WTC11 (cell line): ENCODE measurements at regions not wholly inside any gene's neighbourhood (a gene's known extent, or its start where the extent isn't known, plus 50 kb on each side); places are given as distances from the start of the nearest gene placed in this dataset.

Source experiments
- ATAC-seq: fragments of 200-7000 bp; cut with Tn5 transposase; 2 replicates; pipeline ENCODE4 v1.10.0; 2021; ENCODE audit warnings: mild to moderate bottlenecking, moderate library complexity
- CTCF ChIA-PET: fragments of 300-600 bp; sonication (Branson Sonifier 250); formaldehyde crosslinking; loops from one replicate; lab custom pipeline; 2021; ENCODE audit warnings: antibody characterized with exemption; lab: Charles Lee
- POLR2A ChIA-PET: fragments of 350-600 bp; sonication (Branson Sonifier 250); formaldehyde crosslinking; loops from one replicate; lab custom pipeline; 2021; ENCODE audit warnings: antibody characterized with exemption; lab: Charles Lee
- DNase-seq: peaks from one replicate; pipeline ENCODE4 v3.0.0; 2021; ENCODE audit warnings: low spot score
- H3K27ac Mint-ChIP-seq: 2 replicates; pipeline ENCODE4 v1.8.0; 2021; ENCODE audit warnings: mixed read lengths
- H3K27me3 Mint-ChIP-seq: 2 replicates; pipeline ENCODE4 v1.8.0; 2021; ENCODE audit warnings: low read depth, mild to moderate bottlenecking, moderate library complexity, mixed read lengths
- H3K36me3 Mint-ChIP-seq: 2 replicates; pipeline ENCODE4 v1.8.0; 2021; ENCODE audit warnings: mixed read lengths
- H3K4me1 Mint-ChIP-seq: 2 replicates; pipeline ENCODE4 v1.8.0; 2022; ENCODE audit warnings: mixed read lengths
- H3K4me3 Mint-ChIP-seq: 2 replicates; pipeline ENCODE4 v1.8.0; 2021; ENCODE audit warnings: mild to moderate bottlenecking, moderate library complexity, mixed read lengths
- H3K9me3 Mint-ChIP-seq: 2 replicates; pipeline ENCODE4 v1.8.0; 2021; ENCODE audit warnings: mixed read lengths
- ERG ChIP-seq: fragments of 250-450 bp; sonication (Bioruptor Pico); IDR thresholded peaks from 2 replicates; pipeline ENCODE4 v1.8.0; 2021; ENCODE audit warnings: mild to moderate bottlenecking
- ESRRA ChIP-seq: sonication (generic); formaldehyde crosslinking; IDR thresholded peaks from 2 replicates; pipeline ENCODE4 v1.8.1; 2022; ENCODE audit warnings: mild to moderate bottlenecking, missing genetic modification reagents, borderline replicate concordance
- ETV6 ChIP-seq: sonication (generic); formaldehyde crosslinking; IDR thresholded peaks from 2 replicates; pipeline ENCODE4 v1.8.1; 2022; ENCODE audit warnings: mild to moderate bottlenecking, missing genetic modification reagents
- FOXP4 ChIP-seq: sonication (generic); formaldehyde crosslinking; IDR thresholded peaks from 2 replicates; pipeline ENCODE4 v1.8.0; 2022; ENCODE audit warnings: mild to moderate bottlenecking, missing genetic modification reagents
- GRHL2 ChIP-seq: fragments of 250-450 bp; sonication (Bioruptor Pico); IDR thresholded peaks from 2 replicates; pipeline ENCODE4 v1.8.0; 2022; ENCODE audit warnings: mild to moderate bottlenecking, moderate library complexity; ENCODE audit not compliant: insufficient replicate concordance, severe bottlenecking
- GTF2I ChIP-seq: fragments of 250-450 bp; sonication (Bioruptor Pico); conservative IDR thresholded peaks from 2 replicates; pipeline ENCODE4 v1.4.0; 2021; ENCODE audit warnings: mild to moderate bottlenecking
- IRF2 ChIP-seq: sonication (generic); formaldehyde crosslinking; IDR thresholded peaks from 2 replicates; pipeline ENCODE4 v1.8.0; 2022; ENCODE audit warnings: low read depth, missing genetic modification reagents, borderline replicate concordance
- NFYB ChIP-seq: sonication (generic); formaldehyde crosslinking; conservative IDR thresholded peaks from 2 replicates; pipeline ENCODE4 v1.8.0; 2022; ENCODE audit warnings: low read depth, missing genetic modification reagents
- RELA ChIP-seq: sonication (generic); formaldehyde crosslinking; IDR thresholded peaks from 2 replicates; pipeline ENCODE4 v1.8.1; 2022; ENCODE audit warnings: missing genetic modification reagents, mild to moderate bottlenecking, borderline replicate concordance
- STAT6 ChIP-seq: sonication (generic); formaldehyde crosslinking; conservative IDR thresholded peaks from 2 replicates; pipeline ENCODE4 v1.8.1; 2023; ENCODE audit warnings: mild to moderate bottlenecking, low read depth, missing genetic modification reagents, moderate library complexity
- ZNF121 ChIP-seq: sonication (generic); formaldehyde crosslinking; IDR thresholded peaks from 2 replicates; pipeline ENCODE4 v1.8.0; 2023; ENCODE audit warnings: missing genetic modification reagents
- ZNF532 ChIP-seq: fragments of 250-450 bp; sonication (Bioruptor Pico); IDR thresholded peaks from 2 replicates; pipeline ENCODE4 v1.9.0; 2021; ENCODE audit warnings: mild to moderate bottlenecking, borderline replicate concordance
- ZSCAN18 ChIP-seq: fragments of 250-450 bp; sonication (Bioruptor Pico); IDR thresholded peaks from 2 replicates; pipeline ENCODE4 v2.1.2; 2022; ENCODE audit warnings: mild to moderate bottlenecking, moderate library complexity
- TF ChIP-seq, protein P1 (sequence below): fragments of 250-450 bp; sonication (Bioruptor Pico); conservative IDR thresholded peaks from 2 replicates; pipeline ENCODE4 v1.9.0; 2021; ENCODE audit warnings: mild to moderate bottlenecking
- TF ChIP-seq, protein P2 (sequence below): sonication (generic); formaldehyde crosslinking; IDR thresholded peaks from 2 replicates; pipeline ENCODE4 v1.8.1; 2022; ENCODE audit warnings: low read depth, mild to moderate bottlenecking, moderate library complexity, missing genetic modification reagents, borderline replicate concordance
- TF ChIP-seq, protein P3 (sequence below): sonication (generic); formaldehyde crosslinking; IDR thresholded peaks from 2 replicates; pipeline ENCODE4 v1.8.1; 2023; ENCODE audit warnings: mild to moderate bottlenecking, missing genetic modification reagents, moderate library complexity

GRCh38 chr4:187687697-187688096 is 307.9 kb upstream of the ZFP42 start:
- DNase-seq (no peak), ATAC-seq (no peak)
- no peaks in the 10 kb centered on the region for H3K9me3 Mint-ChIP-seq
- ChIA-PET POLR2A (no interaction called here), CTCF (no interaction called here)
- H3K36me3 Mint-ChIP-seq: no peaks in the 10 kb centered on the region
- no peaks in the 10 kb centered on the region for H3K27me3 Mint-ChIP-seq
- H3K4me1 Mint-ChIP-seq: no peaks in the 10 kb centered on the region
- TF ChIP-seq STAT6 (CRISPR knock-in tag) (no peak), ETV6 (CRISPR knock-in tag) (no peak)
- no peak overlapping the region for H3K27ac Mint-ChIP-seq
- no peak overlapping the region for H3K4me3 Mint-ChIP-seq

- POLR2A ChIA-PET: no interaction called here
- no peak for DNase-seq
- no peak overlapping the region for H3K27ac Mint-ChIP-seq
- ATAC-seq: no peak
- H3K9me3 Mint-ChIP-seq: peaks cover 20% of the 10 kb centered on the region
- CTCF ChIA-PET: interaction anchor here (0.6 kb wide), 1 partner anchor 1631 kb away, joined by 4 read pairs; no protein-coding TSS in a partner anchor
- no peaks in the 10 kb centered on the region for H3K27me3 Mint-ChIP-seq
- peaks cover 21% of the 10 kb centered on the region for H3K36me3 Mint-ChIP-seq
- H3K4me1 Mint-ChIP-seq: no peaks in the 10 kb centered on the region
- H3K4me3 Mint-ChIP-seq: no peak overlapping the region
- TF ChIP-seq GTF2I (CRISPR knock-in tag): no peak
- no peak for TF ChIP-seq RELA (CRISPR knock-in tag)
- no peak for TF ChIP-seq FOXP4 (CRISPR knock-in tag)
- no peak for TF ChIP-seq ZSCAN18 (CRISPR knock-in tag)
- TF ChIP-seq ERG (CRISPR knock-in tag): no peak
- TF ChIP-seq ZNF532: no peak
- no peak for TF ChIP-seq NFYB (CRISPR knock-in tag)
- TF ChIP-seq ESRRA: no peak
- TF ChIP-seq, protein P1, sequence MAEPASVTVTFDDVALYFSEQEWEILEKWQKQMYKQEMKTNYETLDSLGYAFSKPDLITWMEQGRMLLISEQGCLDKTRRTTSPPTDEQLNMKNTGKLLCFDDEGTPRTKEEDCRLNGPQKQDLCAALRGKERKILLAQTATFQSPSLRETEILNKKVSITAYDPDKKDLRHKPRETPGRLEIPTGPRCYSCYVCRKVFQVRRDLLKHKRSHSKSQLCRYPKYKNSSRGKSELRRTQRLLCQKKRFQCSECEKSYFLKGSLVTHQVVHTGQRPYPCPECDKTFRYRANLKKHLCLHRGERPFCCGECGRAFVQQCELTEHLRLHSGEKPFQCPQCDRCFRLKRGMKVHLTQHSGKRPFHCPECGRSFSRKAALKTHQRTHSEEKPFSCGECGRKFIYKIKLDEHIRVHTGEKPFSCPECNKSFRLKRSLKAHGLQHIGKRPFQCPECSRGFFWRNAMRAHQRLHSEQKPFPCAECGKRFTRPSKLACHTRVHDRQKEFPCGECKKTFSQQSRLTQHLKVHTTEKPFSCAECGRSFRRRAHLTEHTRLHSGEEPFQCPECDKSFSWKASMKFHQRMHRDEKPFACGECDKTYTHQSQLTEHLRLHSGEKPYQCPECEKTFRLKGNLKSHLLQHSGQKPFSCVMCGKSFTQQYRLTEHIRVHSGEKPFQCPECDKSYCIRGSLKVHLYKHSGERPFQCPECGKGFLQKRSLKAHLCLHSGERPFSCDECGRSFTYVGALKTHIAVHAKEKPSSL: no peak
- TF ChIP-seq, protein P2, sequence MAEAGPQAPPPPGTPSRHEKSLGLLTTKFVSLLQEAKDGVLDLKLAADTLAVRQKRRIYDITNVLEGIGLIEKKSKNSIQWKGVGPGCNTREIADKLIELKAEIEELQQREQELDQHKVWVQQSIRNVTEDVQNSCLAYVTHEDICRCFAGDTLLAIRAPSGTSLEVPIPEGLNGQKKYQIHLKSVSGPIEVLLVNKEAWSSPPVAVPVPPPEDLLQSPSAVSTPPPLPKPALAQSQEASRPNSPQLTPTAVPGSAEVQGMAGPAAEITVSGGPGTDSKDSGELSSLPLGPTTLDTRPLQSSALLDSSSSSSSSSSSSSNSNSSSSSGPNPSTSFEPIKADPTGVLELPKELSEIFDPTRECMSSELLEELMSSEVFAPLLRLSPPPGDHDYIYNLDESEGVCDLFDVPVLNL: no peak
- TF ChIP-seq ZNF121 (CRISPR knock-in tag): no peak
- no peak for TF ChIP-seq IRF2 (CRISPR knock-in tag)
- TF ChIP-seq, protein P3, sequence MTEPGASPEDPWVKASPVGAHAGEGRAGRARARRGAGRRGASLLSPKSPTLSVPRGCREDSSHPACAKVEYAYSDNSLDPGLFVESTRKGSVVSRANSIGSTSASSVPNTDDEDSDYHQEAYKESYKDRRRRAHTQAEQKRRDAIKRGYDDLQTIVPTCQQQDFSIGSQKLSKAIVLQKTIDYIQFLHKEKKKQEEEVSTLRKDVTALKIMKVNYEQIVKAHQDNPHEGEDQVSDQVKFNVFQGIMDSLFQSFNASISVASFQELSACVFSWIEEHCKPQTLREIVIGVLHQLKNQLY (CRISPR knock-in tag): no peak
- TF ChIP-seq GRHL2: no peak
Measured at GRCh38 chr4:187692626-187693025, 302.9 kb upstream of the ZFP42 start.
